WI38 (cell line): ENCODE measurements at regions not wholly inside any gene's neighbourhood (a gene's known extent, or its start where the extent isn't known, plus 50 kb on each side); places are given as distances from the start of the nearest gene placed in this dataset.

Experiments used
- H3K4me3 ChIP-seq: 2 replicates; pipeline ENCODE4 v1.5.1; 2011; ENCODE audit warnings: low read depth, mild to moderate bottlenecking, control low read depth, low read length
- CTCF ChIP-seq: IDR thresholded peaks from 2 replicates; pipeline ENCODE4 v1.5.1; 2012; ENCODE audit warnings: low read depth, mild to moderate bottlenecking, control low read depth, low read length

- no peak for TF ChIP-seq CTCF
- H3K4me3 ChIP-seq, result no peak overlapping the region
These were observed 691.2 kb downstream of the EPHA4 start for GRCh38 chr2:220880623-220881596.

- H3K4me3 ChIP-seq, result no peak overlapping the region
- TF ChIP-seq CTCF, result no peak
These were observed 689.6 kb downstream of the EPHA4 start for GRCh38 chr2:220882507-220882906.

GRCh38 chr2:220885593-220885992 lies 686.5 kb downstream of the EPHA4 start:
- no peak overlapping the region for H3K4me3 ChIP-seq
- TF ChIP-seq CTCF, result no peak

DNA sequence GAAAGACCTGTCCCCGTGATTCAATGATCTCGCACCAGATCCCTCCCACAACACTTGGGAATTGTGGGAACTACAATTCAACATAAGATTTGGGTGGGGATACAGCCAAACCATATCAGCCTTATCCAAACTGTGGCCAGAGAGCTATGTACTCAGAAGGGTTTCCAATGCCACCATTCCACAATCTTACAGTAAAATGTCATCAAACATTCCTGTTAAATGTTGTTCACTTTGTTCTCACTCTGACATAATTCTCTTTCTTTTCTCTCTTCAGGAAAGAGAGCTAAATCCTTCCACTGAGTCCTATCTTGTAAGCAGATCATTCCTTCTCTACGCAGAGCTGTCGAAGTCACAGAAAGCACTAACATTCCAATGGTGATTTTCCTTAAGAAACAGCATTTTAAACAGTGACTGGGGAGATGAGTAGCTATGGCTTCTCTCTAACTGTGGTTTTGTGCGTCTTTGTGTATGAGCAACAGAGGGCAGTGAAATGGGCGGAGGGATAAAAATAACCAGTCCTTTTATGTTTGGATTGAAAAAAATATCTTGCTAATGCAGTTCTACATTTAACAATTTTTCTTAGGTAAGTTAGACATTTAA lies 684.7 kb downstream of the EPHA4 start:
- no peak for TF ChIP-seq CTCF
- H3K4me3 ChIP-seq, result no peak overlapping the region

DNA sequence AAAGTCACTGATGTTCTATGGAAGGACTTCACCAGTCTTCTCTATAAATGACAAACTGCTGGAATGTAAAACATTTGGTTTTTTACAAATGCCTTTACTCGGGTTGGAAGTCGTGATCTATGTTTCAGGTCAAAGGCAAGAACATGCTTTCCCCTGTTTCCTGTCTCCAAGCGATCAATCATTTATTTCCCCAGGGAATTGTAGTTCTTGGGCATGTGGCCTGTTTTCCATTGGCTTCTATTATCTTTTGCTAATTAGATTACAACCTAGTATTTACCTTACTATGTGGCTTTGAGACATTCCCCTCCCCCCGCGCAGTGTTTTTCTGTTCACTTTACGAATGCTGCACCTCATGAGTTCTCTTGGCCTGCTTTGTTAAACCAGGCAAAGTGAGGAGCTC lies 684.2 kb downstream of the EPHA4 start:
- no peak for TF ChIP-seq CTCF
- no peak overlapping the region for H3K4me3 ChIP-seq

DNA sequence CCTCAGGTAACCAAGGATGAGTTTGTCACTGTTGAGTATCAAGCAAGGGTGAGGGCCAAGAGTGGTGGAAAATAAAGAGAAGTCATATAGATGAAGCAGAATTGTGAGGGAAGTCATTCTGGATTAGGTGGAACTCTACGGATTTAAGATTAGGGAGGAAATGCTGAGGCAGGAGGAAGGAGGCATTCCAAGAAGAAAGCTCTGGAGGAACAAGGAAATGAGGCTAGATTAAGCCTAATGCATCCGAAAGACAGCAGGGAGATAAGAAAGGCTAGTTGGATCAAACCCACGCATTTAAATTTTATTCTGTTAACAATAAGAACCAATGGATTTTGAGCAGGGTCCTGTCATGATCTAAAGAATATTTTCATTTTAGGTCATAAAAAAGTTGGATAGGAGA lies 681.2 kb downstream of the EPHA4 start:
- no peak for TF ChIP-seq CTCF
- no peak overlapping the region for H3K4me3 ChIP-seq

DNA sequence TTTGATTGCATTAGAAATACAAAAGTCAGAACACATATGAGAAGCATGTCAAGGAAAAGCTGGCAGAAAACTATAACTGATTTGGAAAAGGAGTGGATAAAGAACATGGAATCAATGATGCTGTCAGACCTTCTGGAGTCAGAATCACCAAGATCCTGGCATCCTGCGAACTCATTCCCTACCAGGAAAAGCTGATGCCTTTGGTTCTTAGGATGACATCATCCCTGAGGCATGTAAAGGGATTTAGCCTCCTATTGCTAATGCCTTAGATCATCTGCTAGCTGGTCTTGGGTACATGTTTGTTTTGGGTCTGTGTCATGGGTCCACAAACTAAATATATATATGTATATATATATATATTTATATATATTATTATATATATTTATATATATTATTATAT lies 680.7 kb downstream of the EPHA4 start:
- TF ChIP-seq CTCF, result no peak
- H3K4me3 ChIP-seq, result no peak overlapping the region
